ENCODE measurements at regions not wholly inside any gene's neighbourhood (a gene's known extent, or its start where the extent isn't known, plus 50 kb on each side); places are given as distances from the start of the nearest gene placed in this dataset.

- TF ChIP-seq POLR2AphosphoS5 (IDR thresholded peaks at IDR 0.05) (no peak), CTCF (IDR thresholded peaks at IDR 0.05) (no peak)
Measured at GRCh38 chr4:111999801-112000200, 145.5 kb upstream of the FAM241A start.
